HUDEP-2 (cell line): ENCODE measurements at regions not wholly inside any gene's neighbourhood (a gene's known extent, or its start where the extent isn't known, plus 50 kb on each side); places are given as distances from the start of the nearest gene placed in this dataset.

Source experiments
- DNase-seq, 76 experiments: peaks; one replicate each; lab custom pipeline; 2025; ENCODE audit not compliant: unreplicated experiment in 76 of 76; lab: John Stamatoyannopoulos, UW

GRCh38 chr2:204042401-204042800 lies 105.8 kb downstream of the ICOS start:
- no peak for DNase-seq

DNA sequence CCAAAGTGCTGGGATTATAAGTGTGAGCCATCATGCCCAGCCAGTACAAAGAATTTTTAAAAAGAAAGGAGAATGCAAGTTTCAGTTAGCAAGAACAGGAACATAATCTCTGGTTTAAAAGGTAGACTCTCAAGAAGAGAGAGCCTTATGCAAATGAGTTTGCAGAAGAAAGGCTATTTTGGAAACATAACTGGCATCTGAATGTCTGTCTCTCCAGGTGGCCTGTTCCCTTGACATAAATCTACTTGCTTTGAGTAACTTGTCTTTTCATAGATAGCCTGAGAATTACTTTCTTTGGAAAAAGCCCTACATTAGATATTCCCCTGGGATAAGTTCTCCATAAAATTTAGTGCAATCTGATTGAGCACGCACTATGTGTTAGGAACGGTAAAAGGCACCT lies 109.6 kb downstream of the ICOS start:
- DNase-seq = no peak

DNA sequence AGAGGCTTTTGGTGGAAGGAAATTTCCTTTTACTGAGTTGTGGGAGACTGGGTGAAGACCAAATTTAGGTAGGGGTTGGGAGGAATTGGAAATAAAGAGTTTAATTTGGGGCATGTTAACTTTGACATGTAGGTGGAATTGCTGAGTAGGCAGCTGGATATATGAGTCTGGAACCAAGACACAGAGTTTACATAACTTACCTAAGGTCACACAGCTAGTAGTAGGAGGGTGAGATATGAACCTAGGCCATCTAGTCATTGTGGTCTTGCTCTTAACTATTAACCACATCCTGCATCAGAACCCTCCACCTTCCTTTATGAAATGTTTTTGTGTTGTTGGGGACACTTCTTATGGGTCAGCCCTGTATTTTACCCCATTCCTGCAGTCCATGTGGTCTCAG lies 113.1 kb downstream of the ICOS start:
- DNase-seq = no peak

DNA sequence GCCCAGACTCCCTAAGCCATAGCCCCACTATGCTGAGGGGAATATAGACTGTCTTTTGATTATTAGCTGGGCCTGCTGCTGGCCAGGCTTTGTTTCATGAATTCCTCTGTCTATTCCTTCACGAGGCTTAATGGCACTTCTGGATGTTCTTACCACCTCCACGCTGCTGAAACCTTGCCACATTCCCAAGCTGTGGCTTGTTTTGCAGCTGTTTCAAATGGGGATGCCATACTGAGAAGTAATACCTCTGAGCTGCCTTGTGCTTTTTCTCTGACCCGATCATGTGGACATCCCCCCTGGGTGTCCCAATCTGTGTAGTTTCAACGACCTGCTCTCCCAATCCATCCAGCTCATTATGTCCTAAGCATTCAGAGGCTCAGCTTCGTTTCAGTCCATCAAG lies 114.1 kb downstream of the ICOS start:
- DNase-seq = no peak

- DNase-seq = no peak
Measured at GRCh38 chr2:204051476-204051875, 114.9 kb downstream of the ICOS start.

- no peak for DNase-seq
Measured at GRCh38 chr2:204051984-204052556, 115.5 kb downstream of the ICOS start.

GRCh38 chr2:204059016-204059415 lies 122.5 kb downstream of the ICOS start:
- no peak for DNase-seq

DNA sequence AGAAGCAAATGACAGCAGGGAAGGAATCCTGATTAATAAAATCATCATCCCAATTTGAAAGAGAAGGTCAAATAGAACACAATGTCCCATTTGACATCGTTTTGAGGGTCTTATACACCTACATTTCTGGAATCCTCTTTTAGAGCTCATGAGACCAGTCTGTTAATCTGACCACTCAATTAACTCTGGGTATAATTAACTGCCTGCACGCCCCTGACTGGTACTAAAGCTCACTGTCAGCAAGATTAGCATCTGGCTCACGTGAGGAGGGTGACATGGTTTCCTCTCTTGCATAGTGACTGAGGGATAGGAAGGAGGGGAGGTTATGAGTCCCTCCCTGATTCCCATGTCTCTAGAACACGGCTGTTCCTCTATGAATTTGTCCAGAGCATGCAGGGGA lies 124.3 kb downstream of the ICOS start:
- DNase-seq = no peak

DNA sequence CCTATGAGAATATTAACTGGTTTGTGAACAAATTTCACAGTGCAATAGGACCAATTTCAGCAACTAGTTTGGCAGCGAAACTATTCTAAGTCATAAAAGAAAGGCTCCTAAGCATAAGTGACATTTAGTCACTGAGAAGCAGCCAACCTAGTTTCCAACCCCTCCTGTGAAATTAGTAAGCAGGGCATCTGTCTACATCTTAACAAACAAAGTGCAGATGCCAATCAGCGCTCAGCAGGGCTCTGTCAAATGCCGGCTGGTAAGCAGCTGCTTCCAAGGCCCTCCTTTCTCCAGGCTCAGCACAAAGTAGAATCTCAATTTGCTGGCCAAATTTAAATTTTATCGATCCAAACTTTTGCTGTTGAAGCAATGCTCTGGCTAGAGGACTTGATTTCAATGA lies 124.7 kb downstream of the ICOS start:
- DNase-seq = no peak

DNA sequence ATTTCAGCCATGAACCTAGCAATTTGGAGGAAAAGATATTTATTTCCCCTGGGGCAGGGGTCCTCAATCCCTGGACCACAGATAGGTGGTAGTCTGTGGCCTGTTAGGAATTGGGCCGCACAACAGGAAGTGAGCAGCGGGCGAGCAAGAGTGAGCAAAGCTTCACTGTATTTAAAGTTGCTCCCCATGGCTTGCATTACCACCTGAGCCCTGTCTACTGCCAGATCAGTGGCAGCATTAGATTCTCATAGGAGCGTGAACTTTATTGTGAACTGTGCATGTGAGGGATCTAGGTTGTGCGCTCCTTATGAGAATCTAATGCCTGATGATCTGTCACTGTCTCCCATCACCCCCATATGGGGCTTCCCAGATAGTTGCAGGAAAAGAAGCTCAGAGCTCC lies 127.6 kb downstream of the ICOS start:
- DNase-seq = no peak

- no peak for DNase-seq
Measured at GRCh38 chr2:204065566-204065965, 129.0 kb downstream of the ICOS start.

- DNase-seq = no peak
Measured at GRCh38 chr2:204066051-204066450, 129.5 kb downstream of the ICOS start.

DNA sequence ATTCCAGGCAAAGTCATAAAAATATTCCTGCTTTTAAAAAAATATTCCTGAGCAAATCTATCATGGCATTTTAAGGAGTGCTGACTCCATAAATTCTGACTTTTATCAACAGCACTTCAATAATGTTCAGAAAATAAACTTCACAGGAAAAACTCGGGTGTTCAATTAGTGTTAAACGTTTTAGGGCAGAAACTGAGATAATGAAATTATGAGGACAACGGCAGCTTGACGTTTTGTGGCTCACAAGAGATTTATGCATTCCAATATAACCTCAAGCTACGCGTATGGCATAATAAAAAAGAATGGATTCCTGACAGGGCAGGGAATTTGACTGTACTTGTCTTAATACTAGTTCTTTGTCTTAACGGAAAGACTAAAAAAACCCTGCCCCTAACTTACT lies 133.2 kb downstream of the ICOS start:
- DNase-seq = no peak

DNA sequence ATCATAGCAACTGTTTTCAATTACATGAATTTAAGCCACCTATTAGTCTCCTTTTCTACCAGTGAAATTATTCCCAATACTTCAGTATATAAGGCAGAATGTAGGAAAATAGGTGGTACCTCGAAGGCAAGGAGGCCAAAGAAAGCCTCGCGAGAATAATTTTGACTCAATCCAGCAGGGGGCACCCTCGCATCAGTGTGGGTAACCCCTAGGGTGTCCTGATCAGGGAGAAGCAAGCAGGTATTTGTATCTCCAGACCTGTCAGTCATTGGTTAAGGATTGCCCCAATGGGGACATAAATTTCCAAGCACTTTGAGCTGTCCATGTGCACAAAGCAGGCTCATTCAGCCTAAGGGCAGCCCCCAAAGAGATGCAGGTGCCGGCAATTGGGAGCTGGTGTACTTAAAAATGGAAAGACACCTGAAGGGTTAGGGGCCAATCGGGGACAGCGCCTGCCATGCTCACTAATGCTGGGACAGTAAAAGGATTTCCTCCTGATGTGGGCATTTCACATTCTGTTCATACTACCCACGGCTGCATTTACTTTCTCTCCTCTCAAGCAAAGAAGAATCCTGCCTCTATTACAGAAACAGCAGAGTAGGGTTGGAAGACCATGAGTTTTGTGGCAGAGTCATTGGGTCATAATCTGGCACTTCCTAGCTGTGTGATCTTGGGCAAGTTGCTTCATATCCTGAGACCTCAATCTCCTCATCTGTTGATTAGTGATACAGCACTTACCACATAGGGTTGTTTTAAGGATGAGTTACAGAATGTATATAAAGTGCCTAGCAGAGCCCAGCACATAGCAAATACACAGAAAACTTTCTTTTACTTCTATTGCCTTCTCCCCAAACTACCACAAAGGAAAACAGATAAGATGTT lies 136.1 kb downstream of the ICOS start:
- DNase-seq = peak in 25 of 76 experiments; percentile 1 to 30 (median 6)

- no peak for DNase-seq
Measured at GRCh38 chr2:204074456-204074855, 137.9 kb downstream of the ICOS start.

DNA sequence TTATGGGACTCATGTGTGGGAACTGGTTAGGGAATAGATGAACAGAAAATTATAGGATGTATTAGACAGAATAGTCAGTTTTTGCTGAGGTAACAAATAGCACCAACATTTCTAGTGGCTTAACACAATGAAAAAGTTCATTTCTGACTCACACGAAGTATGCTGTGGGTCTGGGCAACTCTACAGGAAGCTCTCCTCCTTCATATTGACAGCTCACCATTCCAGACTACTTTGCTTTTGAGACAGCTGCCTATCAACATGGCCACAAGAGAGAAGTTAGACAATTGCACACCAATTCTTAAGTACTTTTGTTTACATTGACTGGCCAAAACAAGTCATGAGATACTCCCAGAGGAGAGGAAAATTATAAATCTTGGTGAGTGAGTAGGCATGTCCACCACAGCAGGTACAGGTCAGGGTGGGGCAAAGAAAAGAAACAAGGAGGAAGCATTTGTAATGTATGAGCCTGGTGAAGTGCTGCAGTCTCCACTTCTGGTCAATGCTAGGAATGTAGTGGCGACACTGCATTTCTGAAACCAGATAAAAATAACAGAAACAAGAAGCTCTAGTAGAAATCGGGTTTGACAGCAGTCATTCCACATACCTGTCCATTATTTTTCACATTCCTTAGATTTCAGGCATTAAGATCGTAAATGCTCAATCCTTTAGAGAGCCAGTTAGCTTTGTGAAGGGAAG lies 141.6 kb downstream of the ICOS start:
- DNase-seq = no peak

DNA sequence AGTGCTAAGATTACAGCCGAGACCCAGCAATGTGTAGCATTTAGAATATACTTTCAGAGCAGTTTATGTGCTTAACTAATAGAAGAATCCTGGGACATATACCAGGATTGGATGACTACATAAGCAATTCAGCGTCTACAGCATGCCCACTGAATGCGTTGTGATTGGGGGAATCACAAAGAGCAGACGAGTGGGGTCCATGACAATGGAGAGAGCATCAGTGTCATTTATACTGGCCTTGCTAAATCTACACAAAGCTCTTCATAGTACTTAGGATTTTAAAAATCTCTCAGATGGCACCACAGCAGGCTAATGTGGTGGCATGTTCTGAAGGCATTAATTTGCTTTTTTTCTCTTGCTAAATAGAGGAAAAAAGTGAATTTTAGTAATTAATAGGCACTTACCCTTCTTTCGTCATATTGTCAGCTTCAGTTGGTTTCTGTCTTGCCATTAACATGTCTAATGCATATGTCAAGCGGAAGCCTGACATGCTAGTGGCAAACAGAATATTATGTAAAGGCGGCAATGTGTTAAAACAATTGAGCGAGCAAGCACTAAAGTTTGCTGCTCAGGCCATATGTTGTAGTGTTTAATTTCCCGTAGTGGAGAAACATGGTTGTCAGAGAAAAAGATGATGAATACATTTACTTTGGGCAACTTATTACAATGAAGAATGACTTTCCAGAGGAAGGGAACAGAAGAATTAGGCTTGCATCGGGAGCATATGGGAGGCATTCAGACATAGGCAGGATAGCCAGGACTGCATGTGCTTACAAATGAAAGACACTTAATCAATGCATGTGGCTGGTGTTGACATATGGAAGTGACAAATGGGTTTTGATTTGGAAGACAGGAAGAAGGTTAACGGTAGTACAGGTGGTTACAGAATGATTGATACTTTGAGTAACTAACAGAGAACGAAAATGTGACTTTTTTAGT lies 145.2 kb downstream of the ICOS start:
- DNase-seq = no peak

GRCh38 chr2:204086167-204086566 lies 149.6 kb downstream of the ICOS start:
- no peak for DNase-seq

DNA sequence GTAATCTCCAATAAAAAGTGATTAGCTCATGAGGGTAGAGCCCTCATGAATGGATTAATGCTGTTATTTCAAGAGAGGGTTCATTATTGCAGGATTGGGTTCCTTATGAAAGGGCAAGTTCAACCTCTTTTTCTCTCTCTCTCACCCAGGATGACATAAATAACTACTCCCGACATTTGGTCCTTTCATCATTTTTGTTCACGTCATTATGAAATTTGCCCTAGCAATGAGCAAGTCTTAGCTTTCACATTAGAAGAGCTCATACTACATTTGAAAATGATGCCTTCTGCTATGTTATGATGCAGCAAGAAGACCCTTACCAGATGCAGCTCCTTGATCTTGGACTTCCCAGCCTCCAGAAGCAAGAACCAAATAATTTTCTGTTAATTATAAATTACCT lies 152.5 kb downstream of the ICOS start:
- DNase-seq = no peak

DNA sequence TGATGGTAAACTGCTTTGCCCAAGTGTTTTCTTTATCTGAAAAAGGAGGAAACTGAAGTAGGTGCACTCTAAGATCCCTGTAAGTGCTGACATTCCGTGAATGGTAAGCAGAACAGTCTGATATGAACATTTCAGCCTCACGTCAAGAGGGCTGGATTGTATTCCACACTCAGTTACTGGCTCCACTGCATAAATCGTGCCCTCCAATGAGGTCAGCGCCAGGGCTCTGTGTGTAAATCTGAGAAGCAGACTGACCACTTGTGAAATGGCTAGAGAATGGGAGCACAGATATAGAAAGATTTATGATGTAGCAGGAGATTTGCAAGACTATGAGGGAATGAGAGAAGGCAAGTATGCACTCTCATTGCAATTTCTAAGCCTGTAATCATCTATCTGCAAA lies 153.0 kb downstream of the ICOS start:
- DNase-seq = no peak

DNA sequence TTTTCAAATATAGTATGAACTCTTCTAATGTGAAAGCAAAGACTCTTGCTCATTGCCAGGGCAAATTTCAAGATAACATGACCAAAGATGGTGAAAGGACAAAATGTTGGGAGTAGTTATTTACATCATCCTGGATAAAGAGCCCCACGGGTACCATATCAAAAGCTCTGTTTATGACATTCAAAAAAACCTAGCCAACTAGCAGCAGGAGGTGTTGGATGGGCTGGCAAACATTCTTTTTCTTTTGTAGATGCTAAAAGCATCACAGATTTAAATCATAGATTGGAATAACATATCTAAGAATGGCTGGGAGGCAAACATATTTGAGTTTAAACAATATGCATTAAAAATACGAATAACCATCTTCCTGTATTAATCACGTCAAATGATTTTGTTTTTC lies 153.5 kb downstream of the ICOS start:
- DNase-seq = no peak
